Tibial nerve (tissue), 4 donors: ENCODE measurements at regions not wholly inside any gene's neighbourhood (a gene's known extent, or its start where the extent isn't known, plus 50 kb on each side); places are given as distances from the start of the nearest gene placed in this dataset.

ENCODE experiments used
- DNase-seq, 2 donors: peaks; one replicate each; pipeline ENCODE4 v3.0.0-alpha.2; 2019; ENCODE audit warnings: low spot score in 2 of 2
- H3K27ac ChIP-seq, 4 donors: fragments of 200-600 bp; sonication (generic) in 3 of 4; one replicate each; pipeline ENCODE4 v1.5.1; 2017 to 2019; ENCODE audit warnings: mild to moderate bottlenecking in 1 of 4
- H3K27me3 ChIP-seq, 2 donors: fragments of 200-600 bp; sonication (generic) in 1 of 2; one replicate each; pipeline versions ENCODE4 v1.5.1 to v1.6.0; 2017 to 2019
- H3K36me3 ChIP-seq, 3 donors: fragments of 200-600 bp; sonication (generic); one replicate each; pipeline ENCODE4 v1.5.1; 2018 to 2019
- H3K4me1 ChIP-seq, 4 donors: fragments of 200-600 bp; sonication (generic) in 3 of 4; one replicate each; pipeline ENCODE4 v1.5.1; 2017 to 2019
- H3K4me3 ChIP-seq, 4 donors: fragments of 200-600 bp; sonication (generic) in 3 of 4; one replicate each; pipeline ENCODE4 v1.5.1; 2017 to 2019; ENCODE audit warnings: mild to moderate bottlenecking in 1 of 4, moderate library complexity in 1 of 4
- H3K9me3 ChIP-seq, 4 donors: fragments of 200-600 bp; sonication (generic) in 3 of 4; one replicate each; pipeline ENCODE4 v1.5.1; 2017 to 2019
- EP300 ChIP-seq, 2 donors: sonication (generic); formaldehyde crosslinking; IDR thresholded peaks; one replicate each; pipeline ENCODE4 v1.6.1; 2017; ENCODE audit warnings: antibody characterized with exemption in 2 of 2, mild to moderate bottlenecking in 1 of 2
- POLR2A ChIP-seq, 2 donors: fragments of 450-650 bp; IDR thresholded peaks; one replicate each; pipeline ENCODE4 v1.6.1; 2017; ENCODE audit warnings: antibody characterized with exemption in 2 of 2, mild to moderate bottlenecking in 2 of 2, moderate library complexity in 2 of 2
- WGBS, 2 donors: methylation state at CpG; one replicate each; pipeline ENCODE4 v1.1.5; 2018; 5-methylcytosine and 5-hydroxymethylcytosine counted together
- TF ChIP-seq, protein P1 (sequence below), 5 experiments: fragments of 200-600 bp in 3 of 5; fragments of 450-650 bp in 2 of 5; sonication (generic) in 3 of 5; IDR thresholded peaks; one replicate each; pipeline ENCODE4 v1.5.1; 2016 to 2019; ENCODE audit warnings: antibody characterized with exemption in 5 of 5, mild to moderate bottlenecking in 3 of 5, moderate library complexity in 2 of 5

DNA sequence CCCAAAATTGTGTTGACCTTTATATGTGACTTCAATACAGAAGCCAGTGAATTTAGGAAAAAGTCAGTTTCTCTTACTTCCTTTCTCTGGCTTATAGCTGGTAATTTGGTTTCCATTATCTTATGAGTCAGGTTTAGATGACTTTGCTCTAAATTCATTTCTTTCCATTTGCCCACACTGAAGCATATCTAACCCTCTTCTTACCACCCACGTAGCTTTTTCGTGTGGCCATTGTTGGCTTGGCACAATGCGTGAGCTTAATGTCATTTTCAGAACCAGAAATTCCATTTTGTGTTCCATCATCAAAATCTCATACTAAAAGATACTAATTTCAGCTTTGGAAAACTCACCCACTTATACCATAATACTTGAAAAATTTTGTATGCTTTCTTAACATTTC, 271.2 kb downstream of the INHBA start:
- TF ChIP-seq EP300 (IDR thresholded peaks at IDR 0.05) (no peak), POLR2A (IDR thresholded peaks at IDR 0.05) (no peak)
- TF ChIP-seq, protein P1, sequence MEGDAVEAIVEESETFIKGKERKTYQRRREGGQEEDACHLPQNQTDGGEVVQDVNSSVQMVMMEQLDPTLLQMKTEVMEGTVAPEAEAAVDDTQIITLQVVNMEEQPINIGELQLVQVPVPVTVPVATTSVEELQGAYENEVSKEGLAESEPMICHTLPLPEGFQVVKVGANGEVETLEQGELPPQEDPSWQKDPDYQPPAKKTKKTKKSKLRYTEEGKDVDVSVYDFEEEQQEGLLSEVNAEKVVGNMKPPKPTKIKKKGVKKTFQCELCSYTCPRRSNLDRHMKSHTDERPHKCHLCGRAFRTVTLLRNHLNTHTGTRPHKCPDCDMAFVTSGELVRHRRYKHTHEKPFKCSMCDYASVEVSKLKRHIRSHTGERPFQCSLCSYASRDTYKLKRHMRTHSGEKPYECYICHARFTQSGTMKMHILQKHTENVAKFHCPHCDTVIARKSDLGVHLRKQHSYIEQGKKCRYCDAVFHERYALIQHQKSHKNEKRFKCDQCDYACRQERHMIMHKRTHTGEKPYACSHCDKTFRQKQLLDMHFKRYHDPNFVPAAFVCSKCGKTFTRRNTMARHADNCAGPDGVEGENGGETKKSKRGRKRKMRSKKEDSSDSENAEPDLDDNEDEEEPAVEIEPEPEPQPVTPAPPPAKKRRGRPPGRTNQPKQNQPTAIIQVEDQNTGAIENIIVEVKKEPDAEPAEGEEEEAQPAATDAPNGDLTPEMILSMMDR (IDR thresholded peaks at IDR 0.05), result no peak
- no peak overlapping the region for H3K27ac ChIP-seq
- H3K4me1 ChIP-seq, result no peaks in the 10 kb centered on the region
- no peaks in the 10 kb centered on the region for H3K9me3 ChIP-seq
- no peaks in the 10 kb centered on the region for H3K36me3 ChIP-seq
- H3K27me3 ChIP-seq, result no peaks in the 10 kb centered on the region
- DNase-seq, result no peak
- no peak overlapping the region for H3K4me3 ChIP-seq
- WGBS, 2 donors, result 78 to 86% methylated on average over 3 of the region's 3 CpGs

DNA sequence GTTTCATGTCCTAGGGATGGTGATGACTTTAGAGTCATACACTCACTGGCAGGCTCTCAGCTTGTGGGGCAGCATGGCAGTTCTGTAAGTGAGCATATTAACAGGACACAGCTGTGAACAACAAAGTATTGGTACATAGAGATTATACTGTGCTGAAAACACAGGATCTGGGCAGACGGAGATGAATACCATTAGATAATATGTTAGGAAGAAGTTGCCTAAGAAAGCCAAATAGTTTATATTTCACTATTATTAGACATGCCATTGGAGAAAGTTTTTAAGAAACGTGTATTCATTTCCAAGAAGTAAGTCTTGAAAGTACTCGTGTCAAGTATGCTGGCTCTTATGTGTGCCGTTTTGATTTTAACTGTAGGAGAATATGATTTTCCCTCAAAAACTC, 274.5 kb downstream of the INHBA start:
- 68 to 69% methylated on average over 4 of the region's 4 CpGs for whole genome bisulfite sequencing, 2 donors
- Histone ChIP-seq H3K27ac (no peak overlapping the region), H3K27me3 (no peaks in the 10 kb centered on the region), H3K36me3 (no peaks in the 10 kb centered on the region), H3K9me3 (no peaks in the 10 kb centered on the region), H3K4me3 (no peak overlapping the region), H3K4me1 (no peaks in the 10 kb centered on the region)
- TF ChIP-seq POLR2A (IDR thresholded peaks at IDR 0.05) (no peak), EP300 (IDR thresholded peaks at IDR 0.05) (no peak)
- TF ChIP-seq, protein P1 (IDR thresholded peaks at IDR 0.05), result no peak
- DNase-seq, result no peak

GRCh38 chr7:41425926-41426325, 277.0 kb downstream of the INHBA start:
- H3K4me3 ChIP-seq, result no peak overlapping the region
- WGBS, 2 donors, result 82 to 83% methylated on average over 3 of the region's 3 CpGs
- H3K9me3 ChIP-seq, result no peaks in the 10 kb centered on the region
- no peak overlapping the region for H3K27ac ChIP-seq
- no peaks in the 10 kb centered on the region for H3K27me3 ChIP-seq
- H3K4me1 ChIP-seq, result no peaks in the 10 kb centered on the region
- no peak for DNase-seq
- H3K36me3 ChIP-seq, result no peaks in the 10 kb centered on the region
- no peak for TF ChIP-seq POLR2A (IDR thresholded peaks at IDR 0.05)
- TF ChIP-seq, protein P1 (IDR thresholded peaks at IDR 0.05), result no peak
- no peak for TF ChIP-seq EP300 (IDR thresholded peaks at IDR 0.05)

DNA sequence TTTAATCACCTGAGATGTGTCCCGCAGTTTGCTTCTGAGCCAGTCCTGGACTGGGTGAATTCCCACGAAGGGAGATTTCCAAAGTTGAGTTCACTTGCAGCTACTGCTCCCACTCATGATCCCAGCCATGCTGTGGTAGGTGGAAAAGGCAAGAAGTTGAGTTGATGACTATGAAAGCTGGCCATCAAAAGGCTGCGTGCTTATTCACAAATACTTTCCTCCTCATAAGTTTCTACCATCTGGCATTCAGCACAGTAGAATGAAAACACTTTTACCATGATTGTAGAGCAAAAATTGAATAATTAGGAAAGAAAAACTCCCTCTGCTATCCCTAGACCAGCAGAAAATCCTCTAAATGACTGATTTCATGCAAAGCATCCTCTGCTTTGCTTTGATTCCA, 281.8 kb downstream of the INHBA start:
- no peaks in the 10 kb centered on the region for H3K9me3 ChIP-seq
- H3K4me1 ChIP-seq, result no peaks in the 10 kb centered on the region
- H3K27ac ChIP-seq, result no peak overlapping the region
- no peaks in the 10 kb centered on the region for H3K27me3 ChIP-seq
- WGBS, 2 donors, result 72 to 87% methylated on average over 3 of the region's 3 CpGs
- no peaks in the 10 kb centered on the region for H3K36me3 ChIP-seq
- no peak overlapping the region for H3K4me3 ChIP-seq
- no peak for DNase-seq
- TF ChIP-seq EP300 (IDR thresholded peaks at IDR 0.05) (no peak), POLR2A (IDR thresholded peaks at IDR 0.05) (no peak)
- TF ChIP-seq, protein P1 (IDR thresholded peaks at IDR 0.05), result no peak

- Histone ChIP-seq H3K27me3 (no peaks in the 10 kb centered on the region), H3K4me1 (no peaks in the 10 kb centered on the region), H3K9me3 (no peaks in the 10 kb centered on the region), H3K36me3 (no peaks in the 10 kb centered on the region), H3K27ac (no peak overlapping the region), H3K4me3 (no peak overlapping the region)
- TF ChIP-seq POLR2A (IDR thresholded peaks at IDR 0.05) (no peak), EP300 (IDR thresholded peaks at IDR 0.05) (no peak)
- TF ChIP-seq, protein P1 (IDR thresholded peaks at IDR 0.05), result no peak
- 87 to 98% methylated on average over 3 of the region's 3 CpGs for WGBS, 2 donors
- DNase-seq, result no peak
Measured at GRCh38 chr7:41420421-41420820, 282.5 kb downstream of the INHBA start.
